Keratinocyte (primary cell): ENCODE measurements at regions not wholly inside any gene's neighbourhood (a gene's known extent, or its start where the extent isn't known, plus 50 kb on each side); places are given as distances from the start of the nearest gene placed in this dataset.

Experiments used
- EZH2 ChIP-seq: IDR thresholded peaks from one replicate; pipeline ENCODE4 v1.6.1; 2012; ENCODE audit warnings: inconsistent platforms, mild to moderate bottlenecking, low read length, moderate library complexity
- TF ChIP-seq, protein P1 (sequence below), 3 experiments: IDR thresholded peaks in 1 of 3; conservative IDR thresholded peaks in 1 of 3; optimal IDR thresholded peaks in 1 of 3; 2 replicates in 2 of 3; 3 replicates in 1 of 3; pipeline versions ENCODE3 to v1.5.1; 2011; ENCODE audit warnings: low read length in 3 of 3, mild to moderate bottlenecking in 3 of 3, moderate library complexity in 2 of 3, control low read depth in 1 of 3, inconsistent platforms in 1 of 3; ENCODE audit not compliant: insufficient read depth in 2 of 3; ENCODE audit errors: extremely low read depth in 1 of 3

DNA sequence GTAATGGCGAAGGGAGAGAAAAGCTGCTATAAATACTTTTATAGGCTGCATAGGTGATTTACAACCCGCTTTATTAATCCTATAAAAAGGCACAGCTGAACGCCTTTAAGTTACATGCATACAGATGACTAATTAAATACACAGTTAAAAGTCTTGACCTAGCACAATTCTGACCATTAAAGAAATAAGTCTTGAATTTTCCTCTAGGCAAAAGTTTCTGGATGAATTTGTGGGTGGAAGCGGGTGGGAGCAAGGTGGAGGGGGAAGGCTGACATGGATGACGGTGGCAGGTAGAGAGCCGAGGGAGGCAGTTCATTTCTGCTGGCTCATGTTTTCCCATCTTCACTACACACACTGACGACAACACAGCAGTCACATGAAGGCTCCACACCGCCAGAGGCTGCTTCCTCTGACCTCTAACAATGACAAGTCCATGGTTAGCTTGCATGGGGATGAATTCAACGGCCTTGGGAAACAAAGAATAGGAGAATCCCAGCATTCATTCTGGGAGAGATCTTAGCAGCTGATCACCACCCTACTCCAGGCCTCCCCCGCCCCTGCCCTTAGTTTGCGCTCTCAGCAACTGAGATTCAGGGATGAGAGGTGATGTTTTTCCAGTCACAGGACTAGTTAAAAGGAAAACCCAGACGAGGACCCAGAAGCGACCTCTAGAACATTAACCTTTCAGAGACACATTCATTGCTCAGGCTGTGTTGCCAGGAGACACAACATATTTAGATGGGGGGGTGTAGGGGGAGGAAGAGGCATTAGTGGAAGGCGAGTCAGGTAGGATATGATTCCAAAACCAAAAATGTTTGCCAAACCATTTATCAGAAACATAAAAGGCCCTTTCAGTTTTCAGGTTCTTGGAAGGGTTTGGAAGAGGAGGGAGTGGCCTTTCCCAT, 329.3 kb downstream of the PIK3R1 start:
- TF ChIP-seq, protein P1, sequence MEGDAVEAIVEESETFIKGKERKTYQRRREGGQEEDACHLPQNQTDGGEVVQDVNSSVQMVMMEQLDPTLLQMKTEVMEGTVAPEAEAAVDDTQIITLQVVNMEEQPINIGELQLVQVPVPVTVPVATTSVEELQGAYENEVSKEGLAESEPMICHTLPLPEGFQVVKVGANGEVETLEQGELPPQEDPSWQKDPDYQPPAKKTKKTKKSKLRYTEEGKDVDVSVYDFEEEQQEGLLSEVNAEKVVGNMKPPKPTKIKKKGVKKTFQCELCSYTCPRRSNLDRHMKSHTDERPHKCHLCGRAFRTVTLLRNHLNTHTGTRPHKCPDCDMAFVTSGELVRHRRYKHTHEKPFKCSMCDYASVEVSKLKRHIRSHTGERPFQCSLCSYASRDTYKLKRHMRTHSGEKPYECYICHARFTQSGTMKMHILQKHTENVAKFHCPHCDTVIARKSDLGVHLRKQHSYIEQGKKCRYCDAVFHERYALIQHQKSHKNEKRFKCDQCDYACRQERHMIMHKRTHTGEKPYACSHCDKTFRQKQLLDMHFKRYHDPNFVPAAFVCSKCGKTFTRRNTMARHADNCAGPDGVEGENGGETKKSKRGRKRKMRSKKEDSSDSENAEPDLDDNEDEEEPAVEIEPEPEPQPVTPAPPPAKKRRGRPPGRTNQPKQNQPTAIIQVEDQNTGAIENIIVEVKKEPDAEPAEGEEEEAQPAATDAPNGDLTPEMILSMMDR (optimal IDR thresholded peaks at IDR 0.05 in 1 of 3, IDR thresholded peaks at IDR 0.05 in 1 of 3, conservative IDR thresholded peaks at IDR 0.05 in 1 of 3; ENCODE audit: extremely low read depth in 1 of 3, insufficient read depth in 2 of 3, low read length in 3 of 3) = no peak
- TF ChIP-seq EZH2 = no peak
